Panc1 (cell line): ENCODE measurements at regions not wholly inside any gene's neighbourhood (a gene's known extent, or its start where the extent isn't known, plus 50 kb on each side); places are given as distances from the start of the nearest gene placed in this dataset.

Source experiments
- REST ChIP-seq, 2 experiments: IDR thresholded peaks; 2 replicates each; pipeline ENCODE4 v1.6.1; 2011 to 2012; ENCODE audit warnings: low read depth in 2 of 2, control low read depth in 1 of 2, low read length in 1 of 2, mild to moderate bottlenecking in 1 of 2, moderate library complexity in 1 of 2; ENCODE audit not compliant: insufficient read depth in 1 of 2
- SIN3A ChIP-seq: IDR thresholded peaks from 2 replicates; pipeline ENCODE4 v1.6.1; 2012; ENCODE audit warnings: low read depth, mild to moderate bottlenecking, low read length, moderate library complexity, borderline replicate concordance; ENCODE audit not compliant: insufficient read depth
- TF ChIP-seq, protein P1 (sequence below): fragments of 450-650 bp; IDR thresholded peaks from 2 replicates; pipeline ENCODE4 v1.5.1; 2017; ENCODE audit warnings: mild to moderate bottlenecking

- TF ChIP-seq, protein P1, sequence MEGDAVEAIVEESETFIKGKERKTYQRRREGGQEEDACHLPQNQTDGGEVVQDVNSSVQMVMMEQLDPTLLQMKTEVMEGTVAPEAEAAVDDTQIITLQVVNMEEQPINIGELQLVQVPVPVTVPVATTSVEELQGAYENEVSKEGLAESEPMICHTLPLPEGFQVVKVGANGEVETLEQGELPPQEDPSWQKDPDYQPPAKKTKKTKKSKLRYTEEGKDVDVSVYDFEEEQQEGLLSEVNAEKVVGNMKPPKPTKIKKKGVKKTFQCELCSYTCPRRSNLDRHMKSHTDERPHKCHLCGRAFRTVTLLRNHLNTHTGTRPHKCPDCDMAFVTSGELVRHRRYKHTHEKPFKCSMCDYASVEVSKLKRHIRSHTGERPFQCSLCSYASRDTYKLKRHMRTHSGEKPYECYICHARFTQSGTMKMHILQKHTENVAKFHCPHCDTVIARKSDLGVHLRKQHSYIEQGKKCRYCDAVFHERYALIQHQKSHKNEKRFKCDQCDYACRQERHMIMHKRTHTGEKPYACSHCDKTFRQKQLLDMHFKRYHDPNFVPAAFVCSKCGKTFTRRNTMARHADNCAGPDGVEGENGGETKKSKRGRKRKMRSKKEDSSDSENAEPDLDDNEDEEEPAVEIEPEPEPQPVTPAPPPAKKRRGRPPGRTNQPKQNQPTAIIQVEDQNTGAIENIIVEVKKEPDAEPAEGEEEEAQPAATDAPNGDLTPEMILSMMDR, result no peak
- no peak for TF ChIP-seq SIN3A
- TF ChIP-seq REST (IDR thresholded peaks at IDR 0.05; ENCODE audit: insufficient read depth in 1 of 2, low read depth in 2 of 2, low read length in 1 of 2), result no peak
Observed at GRCh38 chr15:72970933-72971760, 81.1 kb upstream of the NEO1 start.
